CD4-positive, alpha-beta T cell (primary cell): ENCODE measurements at regions not wholly inside any gene's neighbourhood (a gene's known extent, or its start where the extent isn't known, plus 50 kb on each side); places are given as distances from the start of the nearest gene placed in this dataset.

Experiments used
- ATAC-seq: fragments of 200-7000 bp; cut with Tn5 transposase; one replicate; pipeline ENCODE4 v1.10.0; 2022; ENCODE audit warnings: mild to moderate bottlenecking; ENCODE audit not compliant: poor library complexity
- CTCF ChIA-PET: fragments of 350-600 bp; sonication (Branson Sonifier 250); formaldehyde crosslinking; loops from one replicate; lab custom pipeline; 2021; ENCODE audit warnings: antibody characterized with exemption, inconsistent platforms; lab: Charles Lee
- POLR2A ChIA-PET: fragments of 350-600 bp; sonication (Branson Sonifier 250); formaldehyde crosslinking; loops from one replicate; lab custom pipeline; 2021; ENCODE audit warnings: antibody characterized with exemption, inconsistent platforms; lab: Charles Lee
- DNase-seq, 14 experiments: peaks; one replicate each; pipeline ENCODE4 v3.0.0-alpha.2; 2013 to 2020; ENCODE audit warnings: mixed read lengths in 2 of 14
- H3K27ac ChIP-seq, 2 donors: one replicate each; pipeline versions ENCODE4 v1.5.1 to v1.7.0; 2013; ENCODE audit warnings: low read length in 2 of 2, low read depth in 1 of 2, mild to moderate bottlenecking in 1 of 2
- H3K27me3 ChIP-seq, 2 experiments: 1 replicate in 1 of 2; 2 replicates in 1 of 2; pipeline versions ENCODE4 v1.6.1 to v1.7.0; 2013; ENCODE audit warnings: low read length in 2 of 2, control low read depth in 1 of 2, mild to moderate bottlenecking in 1 of 2, moderate library complexity in 1 of 2; ENCODE audit not compliant: insufficient read depth in 2 of 2, control insufficient read depth in 1 of 2
- H3K36me3 ChIP-seq: one replicate; pipeline ENCODE4 v1.6.1; 2013; ENCODE audit warnings: low read length, control low read depth; ENCODE audit not compliant: insufficient read depth
- H3K4me1 ChIP-seq: one replicate; pipeline ENCODE4 v1.6.1; 2013; ENCODE audit warnings: low read length, control low read depth; ENCODE audit not compliant: insufficient read depth
- H3K4me3 ChIP-seq: one replicate; pipeline ENCODE4 v1.5.1; 2013; ENCODE audit warnings: mild to moderate bottlenecking, low read length, moderate library complexity
- H3K9me3 ChIP-seq, 2 experiments: 1 replicate in 1 of 2; 2 replicates in 1 of 2; pipeline versions ENCODE4 v1.6.1 to v1.7.0; 2013; ENCODE audit warnings: low read length in 2 of 2, mild to moderate bottlenecking in 2 of 2, control low read depth in 1 of 2, moderate library complexity in 1 of 2; ENCODE audit not compliant: control insufficient read depth in 1 of 2, insufficient read depth in 1 of 2
- H3K27ac Mint-ChIP-seq: one replicate; pipeline ENCODE4 v1.8.0; 2020; ENCODE audit warnings: mixed read lengths
- H3K27me3 Mint-ChIP-seq: one replicate; pipeline ENCODE4 v1.8.0; 2021; ENCODE audit warnings: mixed read lengths
- H3K36me3 Mint-ChIP-seq: one replicate; pipeline ENCODE4 v1.8.0; 2021; ENCODE audit warnings: low read depth, mixed read lengths
- H3K4me1 Mint-ChIP-seq: one replicate; pipeline ENCODE4 v1.8.0; 2021; ENCODE audit warnings: low read depth, mixed read lengths
- H3K4me3 Mint-ChIP-seq: one replicate; pipeline ENCODE4 v1.8.0; 2020; ENCODE audit warnings: mild to moderate bottlenecking, mixed read lengths
- H3K9me3 Mint-ChIP-seq: one replicate; pipeline ENCODE4 v1.8.0; 2020; ENCODE audit warnings: mixed read lengths
- CTCF ChIP-seq: fragments of 200-600 bp; IDR thresholded peaks from one replicate; pipeline ENCODE4 v1.8.0; 2022; ENCODE audit warnings: antibody characterized with exemption, mild to moderate bottlenecking
- intact Hi-C, 2 experiments: fragments of 100-400 bp; cut with DNase I in 1 of 2; cut with micrococcal nuclease in 1 of 2; formaldehyde crosslinking; loops; one replicate each; pipeline versions ENCODE4 v1.15.1 to v1.9.0; 2023 to 2025; cut with DNase I, micrococcal nuclease

- H3K36me3 ChIP-seq, result no peaks in the 10 kb centered on the region
- H3K4me3 Mint-ChIP-seq, result no peak overlapping the region
- no peak for ATAC-seq
- POLR2A ChIA-PET, result no interaction called here
- H3K4me1 Mint-ChIP-seq, result no peaks in the 10 kb centered on the region
- no peak overlapping the region for H3K27ac ChIP-seq
- H3K9me3 ChIP-seq, result peaks cover 0 to 9% of the 10 kb centered on the region in 2 experiments
- H3K4me3 ChIP-seq, result no peak overlapping the region
- CTCF ChIA-PET, result no interaction called here
- TF ChIP-seq CTCF, result no peak
- peaks cover 2% of the 10 kb centered on the region for H3K9me3 Mint-ChIP-seq
- no peak for DNase-seq
- no peak overlapping the region for H3K27ac Mint-ChIP-seq
- peaks cover 11 to 26% of the 10 kb centered on the region in 2 experiments for H3K27me3 ChIP-seq
- H3K27me3 Mint-ChIP-seq, result peaks cover 42% of the 10 kb centered on the region
- no peaks in the 10 kb centered on the region for H3K4me1 ChIP-seq
- H3K36me3 Mint-ChIP-seq, result no peaks in the 10 kb centered on the region
- intact Hi-C loops, result no loop called here
Measured at GRCh38 chr11:116530705-116531104, 242.1 kb downstream of the BUD13 start.

GRCh38 chr11:116529271-116529670 lies 243.5 kb downstream of the BUD13 start:
- CTCF ChIA-PET, result no interaction called here
- POLR2A ChIA-PET, result interaction anchor here (0.5 kb wide), 1 partner anchor 681 kb away, joined by 3 read pairs; no protein-coding TSS in a partner anchor

GRCh38 chr11:116527180-116527991 lies 245.4 kb downstream of the BUD13 start:
- ChIA-PET POLR2A (no interaction called here), CTCF (no interaction called here)
- H3K9me3 Mint-ChIP-seq, result peaks cover 2% of the 10 kb centered on the region
- ATAC-seq (no peak), DNase-seq (no peak)
- no peaks in the 10 kb centered on the region for H3K36me3 Mint-ChIP-seq
- peaks cover 0 to 9% of the 10 kb centered on the region in 2 experiments for H3K9me3 ChIP-seq
- no peaks in the 10 kb centered on the region for H3K4me1 ChIP-seq
- no peak overlapping the region for H3K4me3 ChIP-seq
- TF ChIP-seq CTCF, result no peak
- intact Hi-C loops, result no loop called here
- H3K27me3 Mint-ChIP-seq, result peaks cover 26% of the 10 kb centered on the region
- no peak overlapping the region for H3K4me3 Mint-ChIP-seq
- no peaks in the 10 kb centered on the region for H3K4me1 Mint-ChIP-seq
- no peak overlapping the region for H3K27ac Mint-ChIP-seq
- no peak overlapping the region for H3K27ac ChIP-seq
- H3K27me3 ChIP-seq, result peaks cover 3 to 7% of the 10 kb centered on the region in 2 experiments
- no peaks in the 10 kb centered on the region for H3K36me3 ChIP-seq

More at GRCh38 chr11:116529271-116529670, 243.5 kb downstream of the BUD13 start:
- Histone ChIP-seq H3K27ac (no peak overlapping the region), H3K36me3 (no peaks in the 10 kb centered on the region), H3K4me1 (no peaks in the 10 kb centered on the region), H3K4me3 (no peak overlapping the region), H3K9me3 (peaks cover 0 to 9% of the 10 kb centered on the region in 2 experiments), H3K27me3 (peaks cover 11 to 17% of the 10 kb centered on the region in 2 experiments)
- ATAC-seq, result no peak
- no peaks in the 10 kb centered on the region for H3K36me3 Mint-ChIP-seq
- no peak for DNase-seq
- H3K9me3 Mint-ChIP-seq, result peaks cover 2% of the 10 kb centered on the region
- TF ChIP-seq CTCF, result no peak
- no peak overlapping the region for H3K4me3 Mint-ChIP-seq
- H3K27me3 Mint-ChIP-seq, result peaks cover 38% of the 10 kb centered on the region
- H3K27ac Mint-ChIP-seq, result no peak overlapping the region
- intact Hi-C loops, result no loop called here
- no peaks in the 10 kb centered on the region for H3K4me1 Mint-ChIP-seq
